Medulla oblongata (tissue), 1 donor: ENCODE measurements at regions not wholly inside any gene's neighbourhood (a gene's known extent, or its start where the extent isn't known, plus 50 kb on each side); places are given as distances from the start of the nearest gene placed in this dataset.
"Not testable (repeated sequence)": the region's sequence is repeated elsewhere in the genome, so short reads cannot be mapped to it uniquely, and the experiment has no call there.

ENCODE experiments used
- DNase-seq: peaks from one replicate; pipeline ENCODE4 v3.0.0-alpha.2; 2015; ENCODE audit errors: extremely low spot score

- no peak for DNase-seq
These were observed 451.6 kb downstream of the TRHDE start for GRCh38 chr12:72723732-72724131.

DNA sequence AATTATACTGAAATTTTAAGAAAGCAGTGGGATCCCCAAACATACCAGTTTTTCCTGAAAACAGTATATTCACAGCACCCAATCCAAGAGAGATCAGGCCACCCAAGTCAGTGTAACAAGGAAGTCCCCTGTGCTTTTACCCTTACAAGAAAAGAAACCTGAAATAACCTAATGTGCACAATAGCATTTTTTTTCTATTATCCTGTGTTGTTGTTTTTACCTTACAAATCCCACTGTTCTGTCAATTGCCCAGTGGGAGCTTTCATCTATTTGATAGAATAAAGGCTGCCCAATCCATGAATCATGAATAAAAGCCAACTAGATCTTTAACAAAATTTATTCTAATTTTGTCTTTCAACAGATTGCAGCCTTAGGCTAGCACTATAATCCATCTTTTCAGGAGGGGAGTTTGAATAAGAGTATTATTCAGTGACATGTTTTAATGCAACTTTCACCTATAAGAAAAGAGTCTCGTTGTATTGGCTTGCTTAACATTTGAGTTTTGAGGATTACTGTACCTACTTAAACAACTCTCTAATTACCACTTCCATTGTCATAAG is 457.4 kb downstream of the TRHDE start:
- DNase-seq = no peak

- DNase-seq = no peak
These were observed 462.4 kb downstream of the TRHDE start for GRCh38 chr12:72734581-72734980.

GRCh38 chr12:72738811-72739210 is 466.6 kb downstream of the TRHDE start:
- DNase-seq = no peak

DNA sequence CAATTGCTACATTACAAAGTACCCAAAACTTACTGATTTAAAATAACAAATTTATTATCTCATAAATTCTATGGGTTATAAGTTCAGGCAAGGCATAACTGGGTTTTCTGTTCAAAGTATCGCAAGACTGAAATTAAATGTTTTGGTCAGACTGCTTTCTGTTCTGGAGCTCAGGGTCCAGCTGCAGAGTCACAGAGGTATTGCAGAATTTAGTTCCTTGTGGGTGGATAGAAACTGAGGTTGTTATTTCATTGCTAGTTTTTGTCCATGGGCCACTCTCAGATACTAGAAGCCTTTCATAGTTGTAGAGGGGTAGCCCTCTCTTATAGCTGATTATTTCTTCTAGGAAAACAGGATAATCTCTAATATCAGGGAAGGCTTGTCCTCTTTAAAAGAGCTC is 467.9 kb downstream of the TRHDE start:
- DNase-seq = no peak

GRCh38 chr12:72742568-72742967 is 470.4 kb downstream of the TRHDE start:
- DNase-seq = no peak

GRCh38 chr12:72746048-72746447 is 473.9 kb downstream of the TRHDE start:
- DNase-seq = no peak

DNA sequence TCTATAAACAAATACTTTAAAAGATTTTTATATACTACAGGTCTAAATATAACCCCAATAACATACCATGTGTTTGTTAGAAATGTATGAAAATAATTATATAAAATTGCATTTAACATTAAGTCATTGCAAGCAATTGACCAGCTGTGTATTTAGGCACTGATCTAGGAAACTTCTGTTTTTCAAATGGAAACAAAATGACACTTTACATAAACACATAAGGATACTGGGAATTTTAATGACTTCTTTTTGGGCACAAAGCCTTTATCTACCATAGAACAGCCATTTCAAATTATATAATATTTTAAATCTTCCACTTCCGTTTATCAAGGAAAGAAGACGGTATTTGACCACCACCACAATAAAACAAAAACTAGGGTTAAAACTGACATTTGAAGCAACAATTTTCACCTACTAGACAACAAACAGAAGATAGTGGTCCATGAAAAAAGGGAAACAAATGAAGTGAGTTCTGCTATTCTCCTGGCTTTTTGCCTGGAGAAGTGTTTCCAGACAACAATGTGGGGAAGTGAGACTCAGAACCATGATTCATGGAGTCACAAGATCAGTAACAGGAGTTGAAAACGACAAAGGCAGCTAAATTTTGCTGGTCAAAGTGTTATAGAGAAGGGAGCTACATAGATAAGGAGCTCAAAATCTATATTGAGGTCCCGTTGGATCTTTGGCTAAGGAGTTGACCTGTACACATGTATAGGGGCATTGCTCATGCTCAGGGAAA is 475.1 kb downstream of the TRHDE start:
- peak; percentile 87 for DNase-seq

- no peak for DNase-seq
These were observed 476.8 kb downstream of the TRHDE start for GRCh38 chr12:72748971-72749370.

- DNase-seq = no peak
These were observed 481.4 kb downstream of the TRHDE start for GRCh38 chr12:72753571-72753970.

GRCh38 chr12:72754026-72754425 is 481.9 kb downstream of the TRHDE start:
- not testable (repeated sequence) for DNase-seq

DNA sequence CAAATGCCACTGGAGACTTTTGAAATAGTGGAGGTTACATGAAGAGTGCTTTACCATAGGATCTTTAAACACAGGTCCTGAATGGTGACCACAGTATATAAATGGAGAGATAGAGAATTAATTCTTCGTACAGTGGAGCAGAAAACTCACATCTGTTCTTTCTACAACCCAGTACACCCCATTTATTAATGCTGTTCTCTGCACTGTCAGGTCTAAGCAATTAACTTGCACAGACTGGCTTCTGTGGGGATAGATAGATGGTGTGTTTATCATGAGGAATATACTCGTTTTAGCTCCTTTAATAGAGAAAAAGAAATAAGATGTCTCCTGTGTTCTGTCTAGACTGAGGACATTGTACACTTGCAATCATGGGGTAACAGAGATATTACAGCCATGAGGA is 494.3 kb downstream of the TRHDE start:
- DNase-seq = no peak

- no peak for DNase-seq
These were observed 501.9 kb downstream of the TRHDE start for GRCh38 chr12:72774023-72774422.

GRCh38 chr12:72777806-72778205 is 505.6 kb downstream of the TRHDE start:
- DNase-seq = no peak

DNA sequence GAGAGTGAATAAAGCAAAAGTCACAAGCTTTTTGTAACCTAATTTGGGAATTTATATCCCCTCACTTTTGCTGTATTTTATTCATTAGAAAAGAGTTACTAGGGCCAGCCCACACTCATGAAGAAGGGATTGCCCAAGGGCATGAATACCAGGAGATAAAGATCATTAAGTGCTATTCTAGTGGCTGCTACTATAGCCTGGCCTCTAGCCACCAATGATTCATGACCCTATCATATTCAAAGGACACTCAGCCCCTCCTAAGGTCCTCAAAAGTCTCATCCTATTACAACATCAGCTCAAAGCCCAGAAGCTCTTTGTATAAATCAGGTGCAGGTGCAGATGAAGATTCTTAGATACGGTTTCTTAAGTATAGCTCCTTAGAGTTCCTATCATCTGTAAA is 518.1 kb downstream of the TRHDE start:
- no peak for DNase-seq

DNA sequence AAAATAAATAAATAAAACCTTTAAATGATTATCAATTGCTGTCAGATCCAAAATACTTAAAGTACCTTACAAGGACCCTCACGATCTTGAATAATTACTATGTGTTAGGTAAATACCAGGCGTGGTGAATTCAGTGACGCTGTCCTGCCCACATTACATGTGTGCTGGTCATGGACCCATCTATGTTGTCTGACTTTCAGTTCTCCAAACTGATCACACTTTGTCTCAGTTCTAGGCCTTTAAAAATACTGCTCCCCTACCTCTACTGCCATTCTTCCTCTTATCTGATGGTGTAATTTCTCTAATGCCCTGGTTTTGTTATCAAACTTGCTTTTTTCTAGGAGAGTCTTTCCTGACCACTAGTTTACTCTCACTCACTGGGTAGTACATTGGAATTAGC is 520.7 kb downstream of the TRHDE start:
- DNase-seq = no peak

DNA sequence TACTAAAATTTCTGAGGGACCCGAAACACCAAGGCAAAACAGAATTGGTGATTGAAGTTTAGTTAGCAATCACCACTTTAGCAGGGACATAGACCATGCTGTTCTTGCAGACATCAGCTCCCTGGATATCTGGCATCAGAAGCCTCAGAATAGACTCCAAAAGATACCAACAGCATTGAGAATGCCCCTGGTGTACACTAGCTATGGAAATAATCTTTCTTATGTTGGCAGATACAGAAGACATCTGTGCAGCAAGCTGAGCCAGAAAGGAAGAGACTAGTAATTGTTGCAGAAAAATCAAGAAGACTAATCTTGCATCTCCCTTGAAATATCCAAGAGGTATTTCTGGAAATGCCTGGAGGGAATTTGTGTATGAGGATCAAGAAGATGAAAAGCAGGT is 521.6 kb downstream of the TRHDE start:
- no peak for DNase-seq

DNA sequence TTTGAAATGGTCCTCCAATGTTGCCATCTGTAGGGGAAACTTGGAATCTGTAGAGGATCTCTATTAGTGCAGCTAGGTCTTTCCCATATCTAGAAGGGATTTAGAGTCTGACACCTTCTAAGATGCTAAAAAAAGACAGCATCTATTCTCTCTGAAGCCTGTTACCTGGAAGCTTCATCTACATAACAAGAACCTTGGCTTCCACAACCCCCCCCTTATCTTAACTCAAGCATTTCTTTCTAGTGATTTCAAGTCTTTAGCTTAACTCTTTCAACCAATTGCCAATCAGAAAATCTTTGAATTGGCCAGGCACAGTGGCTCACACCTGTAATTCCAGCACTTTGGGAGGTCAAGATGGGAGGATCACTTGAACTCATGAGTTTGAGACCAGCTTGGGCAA is 543.3 kb downstream of the TRHDE start:
- no peak for DNase-seq

GRCh38 chr12:72828662-72829324 is 556.6 kb downstream of the TRHDE start:
- DNase-seq = no peak

GRCh38 chr12:72829838-72830237 is 557.7 kb downstream of the TRHDE start:
- DNase-seq = no peak

DNA sequence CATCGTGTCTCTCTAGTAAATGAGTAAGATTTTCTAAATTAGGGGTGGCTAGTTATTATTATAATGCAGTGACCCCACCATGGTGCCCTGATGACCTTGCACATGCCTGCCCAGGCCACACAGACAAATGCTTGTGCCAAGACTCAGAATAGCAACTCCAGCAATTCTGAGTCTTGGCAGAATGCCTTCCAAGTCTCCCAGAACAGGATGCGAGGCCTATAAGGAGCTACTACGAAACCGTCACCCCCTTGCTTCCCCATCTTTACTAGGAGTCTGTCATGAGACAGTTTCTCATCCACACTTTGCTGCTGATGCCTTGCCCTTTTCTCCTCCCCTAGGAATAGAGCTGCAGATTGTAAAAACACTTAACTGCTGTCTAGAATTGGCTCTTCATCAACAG is 559.9 kb downstream of the TRHDE start:
- peak; percentile 46 for DNase-seq

DNA sequence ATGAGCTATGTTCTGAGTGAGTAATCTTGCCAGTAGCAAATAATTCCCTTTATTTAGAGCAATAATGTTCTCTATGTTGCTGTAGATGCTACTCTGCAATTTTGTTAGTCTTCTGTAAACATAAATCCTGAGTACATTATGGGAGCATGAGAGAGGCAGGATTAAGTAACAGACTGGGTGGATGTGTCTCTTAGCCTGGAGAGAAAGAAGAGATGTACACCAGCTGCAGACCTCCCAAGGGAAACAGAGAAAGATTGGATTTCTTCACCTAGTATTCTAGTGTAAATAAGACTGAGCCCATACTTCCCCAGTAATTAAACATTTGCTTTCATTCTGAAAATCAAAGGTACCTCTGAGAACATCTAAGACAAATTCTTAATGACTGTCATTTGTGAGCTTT is 564.0 kb downstream of the TRHDE start:
- no peak for DNase-seq

- DNase-seq = no peak
These were observed 567.5 kb downstream of the TRHDE start for GRCh38 chr12:72839696-72840095.
